ENCODE measurements at regions not wholly inside any gene's neighbourhood (a gene's known extent, or its start where the extent isn't known, plus 50 kb on each side); places are given as distances from the start of the nearest gene placed in this dataset.
"Not testable (repeated sequence)": the region's sequence is repeated elsewhere in the genome, so short reads cannot be mapped to it uniquely, and the experiment has no call there.

- no peak for ATAC-seq
- no peak for DNase-seq
- intact Hi-C loops (cut with DNase I, micrococcal nuclease), result no loop called here
Observed at GRCh38 chr4:8694226-8694625, 101.7 kb downstream of the CPZ start.

GRCh38 chr4:8691151-8691775 is 98.7 kb downstream of the CPZ start:
- ATAC-seq, result no peak
- DNase-seq, result no peak
- intact Hi-C loops (cut with DNase I, micrococcal nuclease), result no loop called here

GRCh38 chr4:8690216-8691150 is 97.9 kb downstream of the CPZ start:
- DNase-seq (no peak), ATAC-seq (no peak)
- intact Hi-C loops (cut with DNase I, micrococcal nuclease), result no loop called here

GRCh38 chr4:8689741-8690140 is 97.2 kb downstream of the CPZ start:
- DNase-seq (no peak), ATAC-seq (no peak)
- intact Hi-C loops (cut with DNase I, micrococcal nuclease), result no loop called here

GRCh38 chr4:8688908-8689445 is 96.4 kb downstream of the CPZ start:
- intact Hi-C loops (cut with DNase I, micrococcal nuclease), result no loop called here
- DNase-seq (no peak), ATAC-seq (no peak)

GRCh38 chr4:8688041-8688907 is 95.7 kb downstream of the CPZ start:
- ATAC-seq, result peak; percentile 67
- intact Hi-C loops (cut with DNase I, micrococcal nuclease), result no loop called here
- peak in 1 of 2 donors; percentile 31 for DNase-seq

- intact Hi-C loops (cut with DNase I, micrococcal nuclease), result no loop called here
- no peak for ATAC-seq
- DNase-seq, result no peak
Observed at GRCh38 chr4:8687083-8687482, 94.5 kb downstream of the CPZ start.

GRCh38 chr4:8685831-8686230 is 93.3 kb downstream of the CPZ start:
- ATAC-seq (no peak), DNase-seq (no peak)
- intact Hi-C loops (cut with DNase I, micrococcal nuclease), result no loop called here

- DNase-seq, result no peak
- no peak for ATAC-seq
- intact Hi-C loops (cut with DNase I, micrococcal nuclease), result no loop called here
Observed at GRCh38 chr4:8683462-8683861, 90.9 kb downstream of the CPZ start.

- intact Hi-C loops (cut with DNase I, micrococcal nuclease), result no loop called here
- ATAC-seq, result no peak
- no peak for DNase-seq
Observed at GRCh38 chr4:8682725-8683124, 90.2 kb downstream of the CPZ start.

- no peak for DNase-seq
Observed at GRCh38 chr4:8682296-8682695, 89.7 kb downstream of the CPZ start.

GRCh38 chr4:8681391-8681790 is 88.8 kb downstream of the CPZ start:
- ATAC-seq (no peak), DNase-seq (no peak)
- intact Hi-C loops (cut with DNase I, micrococcal nuclease), result no loop called here

More at GRCh38 chr4:8682296-8682695, 89.7 kb downstream of the CPZ start:
- intact Hi-C loops (cut with DNase I, micrococcal nuclease), result no loop called here
- no peak for ATAC-seq

GRCh38 chr4:8679032-8679431 is 86.5 kb downstream of the CPZ start:
- intact Hi-C loops (cut with DNase I, micrococcal nuclease), result no loop called here
- DNase-seq, result no peak
- no peak for ATAC-seq

GRCh38 chr4:8676676-8677075 is 84.1 kb downstream of the CPZ start:
- DNase-seq (no peak), ATAC-seq (no peak)
- intact Hi-C loops (cut with DNase I, micrococcal nuclease), result no loop called here

GRCh38 chr4:8675906-8676305 is 83.3 kb downstream of the CPZ start:
- DNase-seq (no peak), ATAC-seq (no peak)
- intact Hi-C loops (cut with DNase I, micrococcal nuclease), result no loop called here

- intact Hi-C loops (cut with DNase I, micrococcal nuclease), result no loop called here
- DNase-seq (peak in 1 of 2 donors; percentile 7), ATAC-seq (no peak)
Observed at GRCh38 chr4:8675383-8675782, 82.8 kb downstream of the CPZ start.

GRCh38 chr4:8674311-8674885 is 81.8 kb downstream of the CPZ start:
- intact Hi-C loops (cut with DNase I, micrococcal nuclease), result no loop called here
- DNase-seq (no peak), ATAC-seq (no peak)

- ATAC-seq; intact Hi-C loops (cut with DNase I, micrococcal nuclease); DNase-seq: not testable (repeated sequence)
Observed at GRCh38 chr4:8673106-8673505, 80.5 kb downstream of the CPZ start.

- no peak for ATAC-seq
- DNase-seq, result no peak
- intact Hi-C loops (cut with DNase I, micrococcal nuclease), result no loop called here
Observed at GRCh38 chr4:8672486-8672885, 79.9 kb downstream of the CPZ start.

All from left colon (tissue), 2 donors.